ENCODE measurements at regions not wholly inside any gene's neighbourhood (a gene's known extent, or its start where the extent isn't known, plus 50 kb on each side); places are given as distances from the start of the nearest gene placed in this dataset.

DNA sequence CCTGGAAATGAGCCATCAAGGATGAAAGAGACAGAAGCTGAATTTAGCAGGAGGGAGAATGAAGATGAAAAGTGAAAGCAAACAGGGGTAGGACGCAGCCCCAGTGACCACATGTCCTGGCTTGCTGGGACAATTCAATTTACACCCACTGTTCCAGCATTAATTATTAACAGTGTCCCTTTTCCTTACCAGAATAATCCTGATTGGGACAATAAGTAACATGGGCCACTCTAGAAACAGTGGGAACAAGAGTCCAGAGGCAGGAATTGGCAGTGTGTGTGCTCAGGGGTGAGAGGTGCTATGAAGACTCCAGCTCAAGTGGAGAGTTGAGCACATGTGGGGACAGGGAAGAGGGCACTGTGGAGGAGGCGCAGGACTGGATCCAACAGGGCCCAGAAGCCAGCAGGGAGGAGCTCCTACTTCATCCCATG lies 147.1 kb downstream of the C5orf15 start:
- Histone ChIP-seq H3K4me1 (ENCODE audit: control insufficient read depth, insufficient read depth, low read length) (peaks cover 17% of the 10 kb centered on the region), H3K27me3 (ENCODE audit: control insufficient read depth, insufficient read depth, low read length, poor library complexity, severe bottlenecking) (no peaks in the 10 kb centered on the region), H3K9me3 (ENCODE audit: control insufficient read depth, low read length) (no peaks in the 10 kb centered on the region), H3K36me3 (ENCODE audit: control insufficient read depth, insufficient read depth, low read length) (no peaks in the 10 kb centered on the region), H3K4me3 (ENCODE audit: low read length) (peak overlapping the region; percentile 18), H3K27ac (ENCODE audit: low read depth, low read length) (no peak overlapping the region), H3K9ac (ENCODE audit: extremely low read depth, low read length, poor library complexity, severe bottlenecking) (no peak overlapping the region)
- TF ChIP-seq, protein P1, sequence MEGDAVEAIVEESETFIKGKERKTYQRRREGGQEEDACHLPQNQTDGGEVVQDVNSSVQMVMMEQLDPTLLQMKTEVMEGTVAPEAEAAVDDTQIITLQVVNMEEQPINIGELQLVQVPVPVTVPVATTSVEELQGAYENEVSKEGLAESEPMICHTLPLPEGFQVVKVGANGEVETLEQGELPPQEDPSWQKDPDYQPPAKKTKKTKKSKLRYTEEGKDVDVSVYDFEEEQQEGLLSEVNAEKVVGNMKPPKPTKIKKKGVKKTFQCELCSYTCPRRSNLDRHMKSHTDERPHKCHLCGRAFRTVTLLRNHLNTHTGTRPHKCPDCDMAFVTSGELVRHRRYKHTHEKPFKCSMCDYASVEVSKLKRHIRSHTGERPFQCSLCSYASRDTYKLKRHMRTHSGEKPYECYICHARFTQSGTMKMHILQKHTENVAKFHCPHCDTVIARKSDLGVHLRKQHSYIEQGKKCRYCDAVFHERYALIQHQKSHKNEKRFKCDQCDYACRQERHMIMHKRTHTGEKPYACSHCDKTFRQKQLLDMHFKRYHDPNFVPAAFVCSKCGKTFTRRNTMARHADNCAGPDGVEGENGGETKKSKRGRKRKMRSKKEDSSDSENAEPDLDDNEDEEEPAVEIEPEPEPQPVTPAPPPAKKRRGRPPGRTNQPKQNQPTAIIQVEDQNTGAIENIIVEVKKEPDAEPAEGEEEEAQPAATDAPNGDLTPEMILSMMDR (conservative IDR thresholded peaks at IDR 0.05) = no peak
- Mint-ChIP-seq H3K4me1 (peaks cover 42% of the 10 kb centered on the region), H3K4me3 (no peak overlapping the region), H3K9me3 (peaks cover under 1% of the 10 kb centered on the region), H3K36me3 (ENCODE audit: low read depth) (no peaks in the 10 kb centered on the region), H3K27me3 (ENCODE audit: insufficient read depth) (peaks cover 24% of the 10 kb centered on the region), H3K27ac (no peak overlapping the region)
- WGBS, 2 experiments (ENCODE audit: insufficient coverage in 1 of 2, insufficient read length in 1 of 2) = 81 to 100% methylated on average over 1 to 2 of the region's 2 CpGs
- no peak for DNase-seq

DNA sequence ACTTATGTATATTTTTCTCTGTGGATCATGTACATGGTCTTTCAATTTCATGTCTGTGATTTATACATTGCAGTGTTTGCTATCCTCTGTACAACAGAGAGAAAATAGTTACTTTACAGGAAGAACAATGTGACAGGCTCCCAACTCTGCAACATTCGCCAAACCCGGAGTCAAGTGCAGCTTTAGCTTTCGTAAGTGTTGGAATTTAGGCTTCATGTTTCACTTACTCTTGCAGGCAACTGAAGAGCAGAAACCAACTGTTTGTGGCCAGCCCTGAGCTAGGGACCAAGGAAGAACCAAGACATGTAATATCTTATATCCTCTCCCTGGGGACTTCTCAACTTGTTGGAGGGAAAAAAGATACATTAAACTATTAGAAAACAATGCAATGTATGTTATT lies 147.9 kb downstream of the C5orf15 start:
- no peaks in the 10 kb centered on the region for H3K27me3 ChIP-seq (ENCODE audit: control insufficient read depth, insufficient read depth, low read length, poor library complexity, severe bottlenecking)
- H3K4me1 ChIP-seq (ENCODE audit: control insufficient read depth, insufficient read depth, low read length) = peaks cover 17% of the 10 kb centered on the region
- Mint-ChIP-seq H3K4me3 (no peak overlapping the region), H3K36me3 (ENCODE audit: low read depth) (no peaks in the 10 kb centered on the region), H3K4me1 (peaks cover 42% of the 10 kb centered on the region), H3K27me3 (ENCODE audit: insufficient read depth) (peaks cover 24% of the 10 kb centered on the region), H3K9me3 (no peaks in the 10 kb centered on the region), H3K27ac (no peak overlapping the region)
- TF ChIP-seq, protein P1 (conservative IDR thresholded peaks at IDR 0.05) = no peak
- no peak overlapping the region for H3K4me3 ChIP-seq (ENCODE audit: low read length)
- DNase-seq = no peak
- WGBS, 2 experiments (ENCODE audit: insufficient coverage in 1 of 2, insufficient read length in 1 of 2) = 80 to 90% methylated on average over 2 to 3 of the region's 3 CpGs
- H3K27ac ChIP-seq (ENCODE audit: low read depth, low read length) = no peak overlapping the region
- H3K36me3 ChIP-seq (ENCODE audit: control insufficient read depth, insufficient read depth, low read length) = no peaks in the 10 kb centered on the region
- no peaks in the 10 kb centered on the region for H3K9me3 ChIP-seq (ENCODE audit: control insufficient read depth, low read length)
- no peak overlapping the region for H3K9ac ChIP-seq (ENCODE audit: extremely low read depth, low read length, poor library complexity, severe bottlenecking)

DNA sequence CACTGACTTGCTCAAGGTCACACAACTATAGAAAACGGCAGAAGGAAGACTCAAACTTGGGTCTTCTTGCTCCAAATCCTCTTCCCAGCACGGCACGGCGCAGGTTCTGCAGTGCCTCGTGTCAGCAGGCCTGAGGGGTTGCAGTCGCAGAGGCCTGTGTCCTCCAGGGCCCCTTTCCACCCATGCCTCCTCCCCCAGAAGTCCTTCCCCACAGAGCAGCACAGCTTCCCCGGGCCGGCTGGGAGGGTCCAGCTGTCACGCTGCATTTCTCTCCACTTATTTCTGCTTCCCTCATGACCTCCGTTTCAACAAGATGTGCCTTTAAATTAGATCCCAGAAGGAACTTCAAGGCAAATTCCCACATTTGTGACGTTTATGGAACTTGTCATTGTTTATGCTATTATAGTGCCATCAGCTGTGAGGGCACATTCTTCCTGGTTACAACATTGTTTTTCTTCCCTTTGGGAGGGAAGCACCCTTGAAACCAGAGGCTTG lies 148.4 kb downstream of the C5orf15 start:
- H3K36me3 ChIP-seq (ENCODE audit: control insufficient read depth, insufficient read depth, low read length) = no peaks in the 10 kb centered on the region
- H3K27ac Mint-ChIP-seq = no peak overlapping the region
- no peak for DNase-seq
- H3K27me3 ChIP-seq (ENCODE audit: control insufficient read depth, insufficient read depth, low read length, poor library complexity, severe bottlenecking) = peaks cover under 1% of the 10 kb centered on the region
- WGBS, 2 experiments (ENCODE audit: insufficient coverage in 1 of 2, insufficient read length in 1 of 2) = 87 to 100% methylated on average over 3 to 11 of the region's 11 CpGs
- H3K9ac ChIP-seq (ENCODE audit: extremely low read depth, low read length, poor library complexity, severe bottlenecking) = no peak overlapping the region
- H3K36me3 Mint-ChIP-seq (ENCODE audit: low read depth) = no peaks in the 10 kb centered on the region
- no peaks in the 10 kb centered on the region for H3K9me3 ChIP-seq (ENCODE audit: control insufficient read depth, low read length)
- H3K4me1 Mint-ChIP-seq = peaks cover 42% of the 10 kb centered on the region
- no peak overlapping the region for H3K4me3 Mint-ChIP-seq
- H3K9me3 Mint-ChIP-seq = no peaks in the 10 kb centered on the region
- H3K4me3 ChIP-seq (ENCODE audit: low read length) = no peak overlapping the region
- TF ChIP-seq, protein P1 (conservative IDR thresholded peaks at IDR 0.05) = no peak
- H3K27me3 Mint-ChIP-seq (ENCODE audit: insufficient read depth) = peaks cover 23% of the 10 kb centered on the region
- H3K4me1 ChIP-seq (ENCODE audit: control insufficient read depth, insufficient read depth, low read length) = peaks cover 17% of the 10 kb centered on the region
- no peak overlapping the region for H3K27ac ChIP-seq (ENCODE audit: low read depth, low read length)

Data from endodermal cell (in vitro differentiated cells).